ENCODE measurements at regions not wholly inside any gene's neighbourhood (a gene's known extent, or its start where the extent isn't known, plus 50 kb on each side); places are given as distances from the start of the nearest gene placed in this dataset.
"Not testable (repeated sequence)": the region's sequence is repeated elsewhere in the genome, so short reads cannot be mapped to it uniquely, and the experiment has no call there.

- DNase-seq: peak; percentile 29
Observed at GRCh38 chr6:121884091-121884490, 448.6 kb downstream of the GJA1 start.

- DNase-seq: peak; percentile 23
Observed at GRCh38 chr6:121884620-121885019, 449.2 kb downstream of the GJA1 start.

- DNase-seq: no peak
Observed at GRCh38 chr6:121885399-121886152, 450.1 kb downstream of the GJA1 start.

GRCh38 chr6:121886223-121886830 is 450.9 kb downstream of the GJA1 start:
- DNase-seq: no peak

- DNase-seq: no peak
Observed at GRCh38 chr6:121887724-121888123, 452.3 kb downstream of the GJA1 start.

- no peak for DNase-seq
Observed at GRCh38 chr6:121890307-121890910, 455.0 kb downstream of the GJA1 start.

- not testable (repeated sequence) for DNase-seq
Observed at GRCh38 chr6:121895731-121896130, 460.3 kb downstream of the GJA1 start.

- no peak for DNase-seq
Observed at GRCh38 chr6:121896363-121896762, 460.9 kb downstream of the GJA1 start.

- DNase-seq: no peak
Observed at GRCh38 chr6:121896771-121897170, 461.3 kb downstream of the GJA1 start.

GRCh38 chr6:121897337-121897760 is 461.9 kb downstream of the GJA1 start:
- peak; percentile 55 for DNase-seq

- DNase-seq: no peak
Observed at GRCh38 chr6:121901432-121901831, 466.0 kb downstream of the GJA1 start.

GRCh38 chr6:121904559-121904958 is 469.1 kb downstream of the GJA1 start:
- no peak for DNase-seq

GRCh38 chr6:121912905-121913304 is 477.5 kb downstream of the GJA1 start:
- DNase-seq: no peak

GRCh38 chr6:121917263-121917829 is 481.9 kb downstream of the GJA1 start:
- no peak for DNase-seq

GRCh38 chr6:121917834-121918559 is 481.5 kb upstream of the HSF2 start:
- no peak for DNase-seq

- DNase-seq: no peak
Observed at GRCh38 chr6:121920616-121921015, 478.8 kb upstream of the HSF2 start.

- no peak for DNase-seq
Observed at GRCh38 chr6:121925024-121925423, 474.4 kb upstream of the HSF2 start.

GRCh38 chr6:121925534-121926255 is 473.8 kb upstream of the HSF2 start:
- DNase-seq: peak; percentile 20

- DNase-seq: no peak
Observed at GRCh38 chr6:121929301-121929700, 470.2 kb upstream of the HSF2 start.

GRCh38 chr6:121932076-121932991 is 467.1 kb upstream of the HSF2 start:
- DNase-seq: peak; percentile 83

GRCh38 chr6:121934451-121934850 is 465.0 kb upstream of the HSF2 start:
- peak; percentile 30 for DNase-seq

Data from eye (tissue), 1 donor.